ENCODE measurements at regions not wholly inside any gene's neighbourhood (a gene's known extent, or its start where the extent isn't known, plus 50 kb on each side); places are given as distances from the start of the nearest gene placed in this dataset.

DNA sequence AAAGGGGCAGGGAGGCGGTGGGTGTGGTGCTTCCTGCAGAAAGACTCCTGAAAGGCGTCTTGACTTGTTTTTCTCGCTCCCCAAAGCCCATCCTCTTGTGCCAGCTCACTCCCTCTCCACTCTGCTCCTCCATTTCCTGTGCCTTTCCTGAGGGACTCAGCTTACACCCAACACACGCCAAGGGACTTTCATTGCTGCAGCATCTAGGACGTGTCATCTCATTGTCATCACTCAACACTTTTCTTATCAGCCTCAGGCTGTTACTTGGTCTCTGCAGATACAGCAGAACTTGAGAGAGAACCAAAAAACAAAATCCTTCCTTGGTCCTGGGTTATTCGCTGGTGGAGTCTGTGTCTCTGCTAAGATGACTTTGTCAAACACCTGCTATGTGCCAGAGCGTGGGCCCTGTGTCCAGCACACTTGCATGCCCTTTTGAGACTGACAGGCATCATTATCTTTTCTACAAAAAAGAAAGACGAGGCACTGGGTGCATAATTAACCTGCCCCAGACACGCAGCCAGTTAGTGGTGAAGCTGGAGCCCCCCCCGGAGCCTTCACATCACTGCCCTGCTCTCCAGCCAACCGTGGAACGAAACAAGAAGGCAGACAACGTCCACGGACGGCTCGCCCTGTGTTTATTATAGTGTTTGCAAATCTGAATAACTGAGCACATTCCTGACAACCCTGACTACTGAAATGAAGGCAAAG lies 261.7 kb upstream of the HDAC4 start:
- no peak for DNase-seq
- H3K9me3 ChIP-seq: no peaks in the 10 kb centered on the region

DNA sequence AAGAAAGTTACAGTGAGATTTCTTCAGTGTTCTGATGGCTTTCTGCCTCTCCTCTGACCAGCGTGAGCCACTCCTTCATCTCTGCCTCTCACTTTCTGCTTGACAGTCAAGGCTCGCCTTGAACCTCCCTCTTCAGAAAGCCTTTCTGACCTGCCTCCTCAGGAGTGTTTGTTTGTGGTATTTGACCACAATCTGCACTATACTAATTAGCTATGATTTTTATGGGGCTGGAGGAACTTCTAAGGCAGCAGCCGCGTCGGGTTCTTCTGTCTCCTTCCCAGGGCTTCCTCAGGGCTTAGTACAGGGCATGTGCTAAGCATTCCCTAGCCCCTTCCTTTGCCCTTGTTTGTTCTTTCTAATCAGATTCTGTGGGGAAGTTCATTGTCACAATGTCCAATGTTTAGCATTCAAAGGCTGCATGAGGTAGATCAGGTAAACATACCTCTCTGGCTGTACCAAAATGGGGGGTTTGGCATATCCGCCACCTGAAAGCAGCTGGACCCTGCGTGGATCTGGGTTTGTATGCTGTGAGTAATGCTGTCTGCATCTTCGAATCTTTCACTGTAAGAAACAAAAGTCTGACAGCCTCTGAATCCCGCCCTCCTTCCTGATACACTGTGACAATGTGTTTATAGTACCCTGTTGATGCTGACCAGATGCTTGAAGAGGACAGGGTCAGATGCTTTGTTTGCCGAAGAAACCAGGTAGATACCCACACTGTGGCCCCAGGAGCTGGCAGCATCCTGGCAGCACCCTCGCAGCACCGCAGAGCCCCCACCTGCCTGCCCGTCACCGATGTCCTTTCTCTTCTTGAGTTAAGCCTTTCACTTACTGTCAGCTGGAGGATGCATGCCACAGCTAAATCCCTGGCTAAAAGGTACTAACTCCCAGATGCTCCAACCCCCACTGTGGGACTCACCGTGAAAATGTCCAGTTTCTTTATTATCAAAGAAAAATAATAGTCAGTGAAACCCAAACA lies 260.8 kb upstream of the HDAC4 start:
- Histone ChIP-seq H3K36me3 (no peaks in the 10 kb centered on the region), H3K4me1 (no peaks in the 10 kb centered on the region), H3K9me3 (no peaks in the 10 kb centered on the region), H3K27me3 (no peaks in the 10 kb centered on the region; the same call in 1 of the 2 replicates), H3K4me3 (ENCODE audit: low read depth, low read length) (no peak overlapping the region)
- TF ChIP-seq, protein P1, sequence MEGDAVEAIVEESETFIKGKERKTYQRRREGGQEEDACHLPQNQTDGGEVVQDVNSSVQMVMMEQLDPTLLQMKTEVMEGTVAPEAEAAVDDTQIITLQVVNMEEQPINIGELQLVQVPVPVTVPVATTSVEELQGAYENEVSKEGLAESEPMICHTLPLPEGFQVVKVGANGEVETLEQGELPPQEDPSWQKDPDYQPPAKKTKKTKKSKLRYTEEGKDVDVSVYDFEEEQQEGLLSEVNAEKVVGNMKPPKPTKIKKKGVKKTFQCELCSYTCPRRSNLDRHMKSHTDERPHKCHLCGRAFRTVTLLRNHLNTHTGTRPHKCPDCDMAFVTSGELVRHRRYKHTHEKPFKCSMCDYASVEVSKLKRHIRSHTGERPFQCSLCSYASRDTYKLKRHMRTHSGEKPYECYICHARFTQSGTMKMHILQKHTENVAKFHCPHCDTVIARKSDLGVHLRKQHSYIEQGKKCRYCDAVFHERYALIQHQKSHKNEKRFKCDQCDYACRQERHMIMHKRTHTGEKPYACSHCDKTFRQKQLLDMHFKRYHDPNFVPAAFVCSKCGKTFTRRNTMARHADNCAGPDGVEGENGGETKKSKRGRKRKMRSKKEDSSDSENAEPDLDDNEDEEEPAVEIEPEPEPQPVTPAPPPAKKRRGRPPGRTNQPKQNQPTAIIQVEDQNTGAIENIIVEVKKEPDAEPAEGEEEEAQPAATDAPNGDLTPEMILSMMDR (IDR thresholded peaks at IDR 0.05; ENCODE audit: low read depth, low read length): no peak
- DNase-seq: no peak

More for the DNA sequence above, 261.7 kb upstream of the HDAC4 start:
- H3K36me3 ChIP-seq: no peaks in the 10 kb centered on the region
- no peak overlapping the region for H3K4me3 ChIP-seq (ENCODE audit: low read depth, low read length)
- H3K4me1 ChIP-seq: no peaks in the 10 kb centered on the region
- TF ChIP-seq, protein P1 (IDR thresholded peaks at IDR 0.05; ENCODE audit: low read depth, low read length): no peak
- H3K27me3 ChIP-seq: peaks cover 6% of the 10 kb centered on the region

DNA sequence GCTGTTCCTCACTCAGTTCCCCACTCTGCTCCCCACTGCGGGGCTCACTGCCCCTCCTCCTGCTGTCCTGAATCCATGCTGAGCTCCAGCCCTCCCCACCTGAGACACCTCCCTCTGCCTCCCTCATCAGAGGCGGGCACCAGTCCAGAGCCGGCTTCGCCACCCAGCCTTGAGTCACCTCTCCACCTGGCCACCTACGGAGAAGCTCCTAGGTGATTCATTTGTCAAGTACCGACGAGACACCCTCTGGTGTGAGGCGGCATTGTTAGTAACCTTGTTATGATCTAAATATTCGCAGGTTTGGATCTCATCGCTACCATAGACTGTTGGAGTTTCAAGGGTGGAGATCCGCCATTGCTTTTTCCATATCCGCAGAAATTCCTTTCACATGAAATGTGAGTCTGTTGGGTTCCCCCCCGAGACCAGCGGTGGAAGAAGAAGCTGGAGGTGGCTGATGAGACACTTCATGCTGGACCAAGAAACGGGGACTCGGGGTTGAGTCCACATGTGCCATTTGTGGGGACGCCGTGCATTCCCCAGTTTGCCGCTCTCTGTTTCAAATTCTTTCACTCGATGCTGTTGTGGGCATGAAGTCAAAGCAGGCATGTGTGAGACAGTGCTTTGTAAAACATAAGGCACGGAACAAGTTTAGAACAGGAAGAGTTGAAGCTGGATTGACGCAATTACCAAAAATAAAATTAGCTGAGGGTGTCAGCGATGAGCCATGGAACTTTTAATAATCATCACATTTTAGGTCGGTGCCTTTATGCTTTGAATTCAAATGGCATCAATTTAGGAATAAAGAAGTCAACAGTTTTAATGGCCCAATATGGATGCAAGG lies 259.8 kb upstream of the HDAC4 start:
- no peak for DNase-seq
- TF ChIP-seq, protein P1 (IDR thresholded peaks at IDR 0.05; ENCODE audit: low read depth, low read length): no peak
- Histone ChIP-seq H3K9me3 (no peaks in the 10 kb centered on the region), H3K27me3 (no peaks in the 10 kb centered on the region; the same call in 1 of the 2 replicates), H3K4me3 (ENCODE audit: low read depth, low read length) (no peak overlapping the region), H3K4me1 (no peaks in the 10 kb centered on the region), H3K36me3 (no peaks in the 10 kb centered on the region)

DNA sequence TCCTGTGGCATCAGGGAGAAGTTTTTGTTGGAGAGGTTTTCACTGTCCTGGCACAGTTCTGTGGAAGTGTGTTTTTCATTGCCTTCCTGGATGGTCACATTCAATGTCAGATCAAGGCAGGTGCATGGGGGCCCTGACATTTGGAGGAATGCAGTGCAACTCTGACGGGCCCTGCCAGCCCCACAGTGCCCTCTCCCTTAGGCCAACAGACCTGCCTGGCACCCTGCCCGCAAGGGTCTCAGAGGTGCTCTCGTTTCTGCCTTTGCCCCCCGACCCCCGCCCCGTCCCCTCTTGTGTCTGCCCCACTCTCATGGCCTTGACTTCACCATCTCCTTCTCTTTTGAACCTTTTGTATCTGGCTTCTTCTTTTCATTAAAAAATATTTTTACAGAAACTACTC lies 257.2 kb upstream of the HDAC4 start:
- Histone ChIP-seq H3K27me3 (no peaks in the 10 kb centered on the region; the same call in 1 of the 2 replicates), H3K36me3 (no peaks in the 10 kb centered on the region), H3K9me3 (no peaks in the 10 kb centered on the region), H3K4me1 (no peaks in the 10 kb centered on the region), H3K4me3 (ENCODE audit: low read depth, low read length) (no peak overlapping the region)
- DNase-seq: no peak
- TF ChIP-seq, protein P1 (IDR thresholded peaks at IDR 0.05; ENCODE audit: low read depth, low read length): no peak

DNA sequence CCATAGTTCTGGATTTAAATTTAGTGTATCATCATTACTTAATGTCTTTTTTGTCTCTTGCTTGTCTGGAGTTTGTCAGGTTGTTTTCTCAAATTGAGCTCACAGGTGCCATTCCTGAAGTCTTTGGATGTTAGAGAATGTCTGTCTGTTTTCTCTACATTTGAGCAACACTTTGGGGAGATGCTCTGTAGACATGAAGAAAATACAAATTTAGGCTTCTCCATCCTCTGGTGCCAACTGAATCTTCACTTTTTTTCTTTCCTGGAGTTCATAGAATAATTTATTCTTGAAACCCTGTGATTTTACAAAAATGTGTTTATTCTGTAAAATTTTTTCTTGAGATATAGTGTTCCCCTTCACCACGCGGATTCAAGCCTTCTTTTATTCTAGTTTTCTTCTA lies 256.4 kb upstream of the HDAC4 start:
- Histone ChIP-seq H3K36me3 (no peaks in the 10 kb centered on the region), H3K4me3 (ENCODE audit: low read depth, low read length) (no peak overlapping the region), H3K4me1 (no peaks in the 10 kb centered on the region), H3K27me3 (no peaks in the 10 kb centered on the region; the same call in 1 of the 2 replicates), H3K9me3 (no peaks in the 10 kb centered on the region)
- DNase-seq: no peak
- TF ChIP-seq, protein P1 (IDR thresholded peaks at IDR 0.05; ENCODE audit: low read depth, low read length): no peak
